K562 (cell line): ENCODE measurements at regions not wholly inside any gene's neighbourhood (a gene's known extent, or its start where the extent isn't known, plus 50 kb on each side); places are given as distances from the start of the nearest gene placed in this dataset.

Experiments used
- CHD4 ChIP-seq: fragments of 200-600 bp; sonication (generic); IDR thresholded peaks from 3 replicates; pipeline ENCODE4 v1.6.1; 2012; ENCODE audit warnings: low read depth, mild to moderate bottlenecking, mixed read lengths, low read length, inconsistent platforms; ENCODE audit not compliant: insufficient read depth, insufficient replicate concordance, poor library complexity, severe bottlenecking
- MCM3 ChIP-seq: fragments of 450-650 bp; IDR thresholded peaks from 2 replicates; pipeline ENCODE4 v1.6.1; 2016
- MEF2A ChIP-seq: IDR thresholded peaks from 2 replicates; pipeline ENCODE4 v1.6.1; 2011; ENCODE audit warnings: low read depth, mild to moderate bottlenecking, low read length, moderate library complexity; ENCODE audit not compliant: control insufficient read depth
- TBL1XR1 ChIP-seq, 2 experiments: IDR thresholded peaks; 2 replicates each; pipeline ENCODE4 v1.6.1; 2012; ENCODE audit warnings: improper control_type of control experiment in 2 of 2, low read length in 2 of 2, mild to moderate bottlenecking in 1 of 2
- TCF7 ChIP-seq: sonication (generic); IDR thresholded peaks from 2 replicates; pipeline ENCODE4 v1.6.1; 2016; ENCODE audit warnings: antibody characterized with exemption, borderline replicate concordance
- TRIM28 ChIP-seq: fragments of 450-650 bp; IDR thresholded peaks from 2 replicates; pipeline ENCODE4 v1.6.1; 2017
- ZC3H8 ChIP-seq: fragments of 450-650 bp; IDR thresholded peaks from 2 replicates; pipeline ENCODE4 v1.6.1; 2017
- ZNF232 ChIP-seq: sonication (generic); formaldehyde crosslinking; IDR thresholded peaks from 2 replicates; pipeline ENCODE4 v1.8.0; 2022; ENCODE audit warnings: mild to moderate bottlenecking, missing genetic modification reagents
- ZNF347 ChIP-seq: fragments of 450-650 bp; formaldehyde crosslinking; IDR thresholded peaks from 2 replicates; pipeline ENCODE4 v1.4.0; 2020; ENCODE audit warnings: low read depth, mild to moderate bottlenecking, moderate library complexity
- TF ChIP-seq, protein P1 (sequence below): fragments of 450-650 bp; IDR thresholded peaks from 2 replicates; pipeline ENCODE4 v1.6.1; 2016; ENCODE audit warnings: low read depth
- TF ChIP-seq, protein P2 (sequence below), 2 experiments: fragments of 450-650 bp; conservative IDR thresholded peaks; 2 replicates each; pipeline ENCODE4 v1.6.1; 2017; ENCODE audit warnings: mild to moderate bottlenecking in 2 of 2, moderate library complexity in 2 of 2
- TF ChIP-seq, protein P3 (sequence below): sonication (generic); formaldehyde crosslinking; IDR thresholded peaks from 2 replicates; pipeline ENCODE4 v1.8.1; 2023; ENCODE audit warnings: mild to moderate bottlenecking, missing genetic modification reagents

DNA sequence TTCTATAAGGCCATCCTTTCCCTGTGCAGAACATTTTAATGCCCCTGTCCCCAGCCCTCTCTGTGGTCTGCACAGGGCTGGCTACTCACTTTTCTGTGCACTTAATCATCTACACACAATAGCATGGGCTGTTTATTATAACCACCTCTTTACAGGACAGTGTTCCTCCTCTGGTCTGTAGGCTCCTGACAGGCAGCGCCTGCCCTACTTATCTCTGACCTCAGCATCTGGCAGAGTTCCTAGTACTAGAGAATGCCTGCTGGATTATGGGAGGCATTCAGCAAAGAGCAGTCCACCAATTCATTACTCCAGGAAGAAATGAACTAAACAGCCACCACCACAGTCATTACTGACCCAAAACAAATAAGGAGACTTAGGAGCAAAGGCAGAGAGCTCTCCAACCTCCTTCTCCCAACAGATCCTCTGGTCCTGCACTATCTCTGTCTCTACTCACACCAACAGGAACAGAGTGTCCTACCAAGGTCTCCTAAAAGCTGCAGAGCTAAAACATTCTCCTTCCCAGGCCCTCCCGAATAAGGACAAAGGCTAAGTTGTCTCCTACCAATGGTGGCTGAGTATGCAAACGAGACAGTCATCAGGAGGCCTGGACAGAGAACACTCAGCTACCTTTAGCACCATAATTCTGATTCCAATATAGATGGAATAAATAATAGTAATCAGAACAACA lies 279.2 kb downstream of the QDPR start (continued):
- TF ChIP-seq, protein P1, sequence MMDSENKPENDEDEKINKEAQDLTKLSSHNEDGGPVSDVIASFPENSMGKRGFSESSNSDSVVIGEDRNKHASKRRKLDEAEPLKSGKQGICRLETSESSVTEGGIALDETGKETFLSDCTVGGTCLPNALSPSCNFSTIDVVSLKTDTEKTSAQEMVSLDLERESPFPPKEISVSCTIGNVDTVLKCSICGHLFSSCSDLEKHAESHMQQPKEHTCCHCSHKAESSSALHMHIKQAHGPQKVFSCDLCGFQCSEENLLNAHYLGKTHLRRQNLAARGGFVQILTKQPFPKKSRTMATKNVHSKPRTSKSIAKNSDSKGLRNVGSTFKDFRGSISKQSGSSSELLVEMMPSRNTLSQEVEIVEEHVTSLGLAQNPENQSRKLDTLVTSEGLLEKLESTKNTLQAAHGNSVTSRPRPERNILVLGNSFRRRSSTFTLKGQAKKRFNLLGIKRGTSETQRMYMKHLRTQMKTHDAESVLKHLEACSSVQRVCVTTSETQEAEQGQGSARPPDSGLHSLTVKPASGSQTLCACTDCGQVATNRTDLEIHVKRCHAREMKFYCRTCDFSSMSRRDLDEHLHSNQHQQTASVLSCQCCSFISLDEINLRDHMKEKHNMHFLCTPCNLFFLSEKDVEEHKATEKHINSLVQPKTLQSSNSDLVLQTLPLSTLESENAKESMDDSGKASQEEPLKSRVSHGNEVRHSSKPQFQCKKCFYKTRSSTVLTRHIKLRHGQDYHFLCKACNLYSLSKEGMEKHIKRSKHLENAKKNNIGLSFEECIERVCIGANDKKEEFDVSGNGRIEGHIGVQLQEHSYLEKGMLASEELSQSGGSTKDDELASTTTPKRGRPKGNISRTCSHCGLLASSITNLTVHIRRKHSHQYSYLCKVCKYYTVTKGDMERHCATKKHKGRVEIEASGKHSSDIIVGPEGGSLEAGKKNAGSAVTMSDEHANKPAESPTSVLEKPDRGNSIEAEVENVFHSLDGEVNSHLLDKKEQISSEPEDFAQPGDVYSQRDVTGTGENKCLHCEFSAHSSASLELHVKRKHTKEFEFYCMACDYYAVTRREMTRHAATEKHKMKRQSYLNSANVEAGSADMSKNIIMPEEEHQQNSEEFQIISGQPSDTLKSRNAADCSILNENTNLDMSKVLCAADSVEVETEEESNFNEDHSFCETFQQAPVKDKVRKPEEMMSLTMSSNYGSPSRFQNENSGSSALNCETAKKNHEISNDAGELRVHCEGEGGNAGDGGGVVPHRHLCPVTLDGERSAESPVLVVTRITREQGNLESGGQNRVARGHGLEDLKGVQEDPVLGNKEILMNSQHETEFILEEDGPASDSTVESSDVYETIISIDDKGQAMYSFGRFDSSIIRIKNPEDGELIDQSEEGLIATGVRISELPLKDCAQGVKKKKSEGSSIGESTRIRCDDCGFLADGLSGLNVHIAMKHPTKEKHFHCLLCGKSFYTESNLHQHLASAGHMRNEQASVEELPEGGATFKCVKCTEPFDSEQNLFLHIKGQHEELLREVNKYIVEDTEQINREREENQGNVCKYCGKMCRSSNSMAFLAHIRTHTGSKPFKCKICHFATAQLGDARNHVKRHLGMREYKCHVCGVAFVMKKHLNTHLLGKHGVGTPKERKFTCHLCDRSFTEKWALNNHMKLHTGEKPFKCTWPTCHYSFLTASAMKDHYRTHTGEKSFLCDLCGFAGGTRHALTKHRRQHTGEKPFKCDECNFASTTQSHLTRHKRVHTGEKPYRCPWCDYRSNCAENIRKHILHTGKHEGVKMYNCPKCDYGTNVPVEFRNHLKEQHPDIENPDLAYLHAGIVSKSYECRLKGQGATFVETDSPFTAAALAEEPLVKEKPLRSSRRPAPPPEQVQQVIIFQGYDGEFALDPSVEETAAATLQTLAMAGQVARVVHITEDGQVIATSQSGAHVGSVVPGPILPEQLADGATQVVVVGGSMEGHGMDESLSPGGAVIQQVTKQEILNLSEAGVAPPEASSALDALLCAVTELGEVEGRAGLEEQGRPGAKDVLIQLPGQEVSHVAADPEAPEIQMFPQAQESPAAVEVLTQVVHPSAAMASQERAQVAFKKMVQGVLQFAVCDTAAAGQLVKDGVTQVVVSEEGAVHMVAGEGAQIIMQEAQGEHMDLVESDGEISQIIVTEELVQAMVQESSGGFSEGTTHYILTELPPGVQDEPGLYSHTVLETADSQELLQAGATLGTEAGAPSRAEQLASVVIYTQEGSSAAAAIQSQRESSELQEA, result no peak
- no peak for TF ChIP-seq CHD4
- no peak for TF ChIP-seq ZNF347 (CRISPR knock-in tag)
- TF ChIP-seq TBL1XR1 (IDR thresholded peaks at IDR 0.05; ENCODE audit: low read length in 2 of 2), result no peak
- TF ChIP-seq ZC3H8, result no peak
- TF ChIP-seq TCF7, result no peak
- TF ChIP-seq, protein P2, sequence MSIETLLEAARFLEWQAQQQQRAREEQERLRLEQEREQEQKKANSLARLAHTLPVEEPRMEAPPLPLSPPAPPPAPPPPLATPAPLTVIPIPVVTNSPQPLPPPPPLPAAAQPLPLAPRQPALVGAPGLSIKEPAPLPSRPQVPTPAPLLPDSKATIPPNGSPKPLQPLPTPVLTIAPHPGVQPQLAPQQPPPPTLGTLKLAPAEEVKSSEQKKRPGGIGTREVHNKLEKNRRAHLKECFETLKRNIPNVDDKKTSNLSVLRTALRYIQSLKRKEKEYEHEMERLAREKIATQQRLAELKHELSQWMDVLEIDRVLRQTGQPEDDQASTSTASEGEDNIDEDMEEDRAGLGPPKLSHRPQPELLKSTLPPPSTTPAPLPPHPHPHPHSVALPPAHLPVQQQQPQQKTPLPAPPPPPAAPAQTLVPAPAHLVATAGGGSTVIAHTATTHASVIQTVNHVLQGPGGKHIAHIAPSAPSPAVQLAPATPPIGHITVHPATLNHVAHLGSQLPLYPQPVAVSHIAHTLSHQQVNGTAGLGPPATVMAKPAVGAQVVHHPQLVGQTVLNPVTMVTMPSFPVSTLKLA (conservative IDR thresholded peaks at IDR 0.05), result no peak
- TF ChIP-seq, protein P3, sequence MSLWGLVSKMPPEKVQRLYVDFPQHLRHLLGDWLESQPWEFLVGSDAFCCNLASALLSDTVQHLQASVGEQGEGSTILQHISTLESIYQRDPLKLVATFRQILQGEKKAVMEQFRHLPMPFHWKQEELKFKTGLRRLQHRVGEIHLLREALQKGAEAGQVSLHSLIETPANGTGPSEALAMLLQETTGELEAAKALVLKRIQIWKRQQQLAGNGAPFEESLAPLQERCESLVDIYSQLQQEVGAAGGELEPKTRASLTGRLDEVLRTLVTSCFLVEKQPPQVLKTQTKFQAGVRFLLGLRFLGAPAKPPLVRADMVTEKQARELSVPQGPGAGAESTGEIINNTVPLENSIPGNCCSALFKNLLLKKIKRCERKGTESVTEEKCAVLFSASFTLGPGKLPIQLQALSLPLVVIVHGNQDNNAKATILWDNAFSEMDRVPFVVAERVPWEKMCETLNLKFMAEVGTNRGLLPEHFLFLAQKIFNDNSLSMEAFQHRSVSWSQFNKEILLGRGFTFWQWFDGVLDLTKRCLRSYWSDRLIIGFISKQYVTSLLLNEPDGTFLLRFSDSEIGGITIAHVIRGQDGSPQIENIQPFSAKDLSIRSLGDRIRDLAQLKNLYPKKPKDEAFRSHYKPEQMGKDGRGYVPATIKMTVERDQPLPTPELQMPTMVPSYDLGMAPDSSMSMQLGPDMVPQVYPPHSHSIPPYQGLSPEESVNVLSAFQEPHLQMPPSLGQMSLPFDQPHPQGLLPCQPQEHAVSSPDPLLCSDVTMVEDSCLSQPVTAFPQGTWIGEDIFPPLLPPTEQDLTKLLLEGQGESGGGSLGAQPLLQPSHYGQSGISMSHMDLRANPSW, result no peak
- TF ChIP-seq MCM3, result no peak
- no peak for TF ChIP-seq ZNF232
- TF ChIP-seq TRIM28, result no peak
- no peak for TF ChIP-seq MEF2A
